Astrocyte (in vitro differentiated cells and primary cell): ENCODE measurements at regions not wholly inside any gene's neighbourhood (a gene's known extent, or its start where the extent isn't known, plus 50 kb on each side); places are given as distances from the start of the nearest gene placed in this dataset.

Experiments used
- DNase-seq: peaks from one replicate; pipeline ENCODE4 v3.0.0-alpha.2; 2010; ENCODE audit warnings: low read depth
- FAIRE-seq: peaks from 2 replicates; lab custom pipeline; 2011; peaks lifted over from hg19 to GRCh38; lab: Jason Lieb, UNC
- H2AFZ ChIP-seq: 2 replicates; pipeline ENCODE4 v1.6.0; 2012; ENCODE audit warnings: low read depth, low read length, inconsistent platforms
- H3K27ac ChIP-seq: 2 replicates; pipeline ENCODE4 v1.5.1; 2011; ENCODE audit warnings: low read depth, low read length, inconsistent platforms
- H3K27me3 ChIP-seq: 2 replicates; pipeline ENCODE4 v1.6.0; 2011; ENCODE audit warnings: low read length, inconsistent platforms; ENCODE audit not compliant: insufficient read depth
- H3K36me3 ChIP-seq: 2 replicates; pipeline ENCODE4 v1.5.1; 2011; ENCODE audit warnings: low read length, inconsistent platforms; ENCODE audit not compliant: insufficient read depth
- H3K4me1 ChIP-seq: 2 replicates; pipeline ENCODE4 v1.5.1; 2011; ENCODE audit warnings: low read length, inconsistent platforms; ENCODE audit not compliant: insufficient read depth
- H3K4me2 ChIP-seq: 2 replicates; pipeline ENCODE4 v1.6.0; 2012; ENCODE audit warnings: low read length, inconsistent platforms
- H3K4me3 ChIP-seq: 2 replicates; pipeline ENCODE4 v1.5.1; 2011; ENCODE audit warnings: low read depth, mild to moderate bottlenecking, low read length, inconsistent platforms; ENCODE audit not compliant: insufficient read depth
- H3K79me2 ChIP-seq: 2 replicates; pipeline ENCODE4 v1.6.0; 2012; ENCODE audit warnings: mild to moderate bottlenecking, low read length, inconsistent platforms; ENCODE audit not compliant: insufficient read depth
- H3K9ac ChIP-seq: 2 replicates; pipeline ENCODE4 v1.6.0; 2012; ENCODE audit warnings: mild to moderate bottlenecking, low read length, inconsistent platforms
- H3K9me3 ChIP-seq: 2 replicates; pipeline ENCODE4 v1.5.1; 2012; ENCODE audit warnings: low read depth, mild to moderate bottlenecking, low read length, inconsistent platforms; ENCODE audit not compliant: insufficient read depth
- H4K20me1 ChIP-seq: 2 replicates; pipeline ENCODE4 v1.6.0; 2012; ENCODE audit warnings: low read length, inconsistent platforms; ENCODE audit not compliant: insufficient read depth
- H3K27ac Mint-ChIP-seq: one replicate; pipeline ENCODE4 v1.8.0; 2021; ENCODE audit warnings: mild to moderate bottlenecking, mixed read lengths; ENCODE audit not compliant: unreplicated experiment
- H3K27me3 Mint-ChIP-seq: one replicate; pipeline ENCODE4 v1.8.0; 2021; ENCODE audit warnings: low read depth, mixed read lengths; ENCODE audit not compliant: unreplicated experiment
- H3K36me3 Mint-ChIP-seq: one replicate; pipeline ENCODE4 v1.8.0; 2021; ENCODE audit warnings: low read depth, mixed read lengths; ENCODE audit not compliant: unreplicated experiment
- H3K4me1 Mint-ChIP-seq: one replicate; pipeline ENCODE4 v1.8.0; 2021; ENCODE audit warnings: low read depth, mixed read lengths; ENCODE audit not compliant: unreplicated experiment
- H3K4me3 Mint-ChIP-seq: one replicate; pipeline ENCODE4 v1.8.0; 2021; ENCODE audit warnings: mild to moderate bottlenecking, moderate library complexity, mixed read lengths; ENCODE audit not compliant: unreplicated experiment
- H3K9me3 Mint-ChIP-seq: one replicate; pipeline ENCODE4 v1.8.0; 2021; ENCODE audit warnings: mild to moderate bottlenecking, mixed read lengths; ENCODE audit not compliant: unreplicated experiment
- EZH2 ChIP-seq: IDR thresholded peaks from 2 replicates; pipeline ENCODE4 v1.6.1; 2012; ENCODE audit warnings: mild to moderate bottlenecking, low read length, inconsistent platforms; ENCODE audit not compliant: insufficient read depth
- TF ChIP-seq, protein P1 (sequence below): IDR thresholded peaks from 2 replicates; pipeline ENCODE4 v1.5.1; 2011; ENCODE audit warnings: low read depth, mild to moderate bottlenecking, inconsistent platforms, low read length, moderate library complexity; ENCODE audit not compliant: insufficient read depth

DNA sequence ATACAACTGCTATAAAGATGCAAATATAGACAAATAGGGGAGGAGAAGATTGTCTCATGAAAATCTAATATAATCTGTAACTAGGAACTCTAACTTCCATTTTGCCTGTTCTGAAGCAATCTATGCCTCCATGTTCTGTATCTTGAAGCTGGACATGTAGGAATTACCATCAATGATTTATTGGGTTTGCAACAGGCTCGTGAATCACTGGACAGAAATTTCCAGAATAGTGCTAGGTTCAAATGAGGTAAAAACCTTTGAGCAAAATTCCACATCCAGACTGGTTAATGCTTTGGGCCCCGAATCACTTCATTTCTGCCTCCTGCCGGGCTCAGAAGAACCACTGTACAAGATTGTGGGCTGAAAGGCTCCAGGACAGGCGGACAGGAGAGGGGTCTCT lies 110.7 kb upstream of the CTTNBP2NL start:
- Mint-ChIP-seq H3K4me3 (no peak overlapping the region), H3K36me3 (no peaks in the 10 kb centered on the region), H3K27ac (no peak overlapping the region), H3K9me3 (peaks cover 8% of the 10 kb centered on the region), H3K4me1 (no peaks in the 10 kb centered on the region), H3K27me3 (peaks cover 16% of the 10 kb centered on the region)
- Histone ChIP-seq H4K20me1 (no peaks in the 10 kb centered on the region), H3K4me3 (no peak overlapping the region), H2AFZ (no peak overlapping the region), H3K4me1 (no peaks in the 10 kb centered on the region), H3K9ac (no peak overlapping the region), H3K9me3 (no peaks in the 10 kb centered on the region), H3K4me2 (no peak overlapping the region), H3K79me2 (no peaks in the 10 kb centered on the region), H3K27me3 (peaks cover 2% of the 10 kb centered on the region), H3K27ac (no peak overlapping the region), H3K36me3 (no peaks in the 10 kb centered on the region)
- no peak for TF ChIP-seq EZH2
- TF ChIP-seq, protein P1, sequence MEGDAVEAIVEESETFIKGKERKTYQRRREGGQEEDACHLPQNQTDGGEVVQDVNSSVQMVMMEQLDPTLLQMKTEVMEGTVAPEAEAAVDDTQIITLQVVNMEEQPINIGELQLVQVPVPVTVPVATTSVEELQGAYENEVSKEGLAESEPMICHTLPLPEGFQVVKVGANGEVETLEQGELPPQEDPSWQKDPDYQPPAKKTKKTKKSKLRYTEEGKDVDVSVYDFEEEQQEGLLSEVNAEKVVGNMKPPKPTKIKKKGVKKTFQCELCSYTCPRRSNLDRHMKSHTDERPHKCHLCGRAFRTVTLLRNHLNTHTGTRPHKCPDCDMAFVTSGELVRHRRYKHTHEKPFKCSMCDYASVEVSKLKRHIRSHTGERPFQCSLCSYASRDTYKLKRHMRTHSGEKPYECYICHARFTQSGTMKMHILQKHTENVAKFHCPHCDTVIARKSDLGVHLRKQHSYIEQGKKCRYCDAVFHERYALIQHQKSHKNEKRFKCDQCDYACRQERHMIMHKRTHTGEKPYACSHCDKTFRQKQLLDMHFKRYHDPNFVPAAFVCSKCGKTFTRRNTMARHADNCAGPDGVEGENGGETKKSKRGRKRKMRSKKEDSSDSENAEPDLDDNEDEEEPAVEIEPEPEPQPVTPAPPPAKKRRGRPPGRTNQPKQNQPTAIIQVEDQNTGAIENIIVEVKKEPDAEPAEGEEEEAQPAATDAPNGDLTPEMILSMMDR = no peak
- FAIRE-seq = no peak
- no peak for DNase-seq

DNA sequence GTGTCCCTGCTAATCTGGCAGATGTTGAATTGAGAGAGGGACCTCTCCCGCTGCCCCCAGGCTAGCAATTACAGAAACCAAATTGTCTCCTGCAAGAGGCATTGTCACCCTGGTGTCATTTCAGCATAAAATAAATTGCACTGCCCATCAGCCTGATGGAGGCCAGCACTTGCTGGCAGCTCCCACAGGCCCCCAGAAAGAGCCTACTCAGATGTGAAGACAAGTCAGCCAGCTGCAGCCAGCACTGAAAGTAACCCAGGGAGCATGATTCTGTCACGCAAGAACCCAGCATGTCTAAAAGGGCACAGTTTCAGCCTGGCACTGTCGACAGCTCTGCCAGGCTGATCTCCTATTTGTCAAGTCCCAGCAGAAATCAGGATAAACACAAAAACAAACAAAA lies 110.3 kb upstream of the CTTNBP2NL start:
- Histone ChIP-seq H3K4me1 (no peaks in the 10 kb centered on the region), H3K27ac (no peak overlapping the region), H3K4me3 (no peak overlapping the region), H3K27me3 (peaks cover 2% of the 10 kb centered on the region), H3K4me2 (no peak overlapping the region), H4K20me1 (no peaks in the 10 kb centered on the region), H3K9me3 (no peaks in the 10 kb centered on the region), H3K9ac (no peak overlapping the region), H2AFZ (no peak overlapping the region), H3K79me2 (no peaks in the 10 kb centered on the region), H3K36me3 (no peaks in the 10 kb centered on the region)
- Mint-ChIP-seq H3K27me3 (peaks cover 16% of the 10 kb centered on the region), H3K4me3 (no peak overlapping the region), H3K9me3 (peaks cover 8% of the 10 kb centered on the region), H3K36me3 (no peaks in the 10 kb centered on the region), H3K4me1 (no peaks in the 10 kb centered on the region), H3K27ac (no peak overlapping the region)
- DNase-seq = no peak
- TF ChIP-seq, protein P1 = no peak
- TF ChIP-seq EZH2 = no peak
- FAIRE-seq = no peak

DNA sequence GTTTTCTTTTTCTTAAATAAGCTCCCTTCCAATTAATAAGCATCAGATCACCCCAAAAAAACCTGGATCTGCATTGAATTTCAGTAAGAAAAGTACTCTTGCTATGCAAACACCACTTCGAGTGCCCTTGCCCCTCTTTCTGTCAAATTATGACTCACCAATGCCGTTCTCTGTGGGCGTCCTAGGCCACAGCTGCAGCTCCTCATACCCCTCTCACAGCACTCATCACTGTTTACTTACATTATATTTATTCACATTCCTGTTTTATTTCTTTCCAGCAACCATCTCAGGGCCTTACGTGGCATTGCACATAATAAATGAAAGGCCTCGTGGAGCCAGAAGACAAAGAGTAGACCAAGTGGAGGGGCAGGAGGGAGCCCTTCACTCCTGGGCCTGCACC lies 99.1 kb upstream of the CTTNBP2NL start:
- Histone ChIP-seq H3K27ac (no peak overlapping the region), H3K4me1 (no peaks in the 10 kb centered on the region), H3K4me3 (no peak overlapping the region), H3K4me2 (no peak overlapping the region), H2AFZ (no peak overlapping the region), H3K79me2 (no peaks in the 10 kb centered on the region), H3K36me3 (no peaks in the 10 kb centered on the region), H3K27me3 (no peaks in the 10 kb centered on the region), H3K9ac (no peak overlapping the region), H4K20me1 (no peaks in the 10 kb centered on the region), H3K9me3 (no peaks in the 10 kb centered on the region)
- peaks cover 11% of the 10 kb centered on the region for H3K27me3 Mint-ChIP-seq
- no peaks in the 10 kb centered on the region for H3K4me1 Mint-ChIP-seq
- FAIRE-seq (no peak), DNase-seq (no peak)
- TF ChIP-seq EZH2 = no peak
- TF ChIP-seq, protein P1 = no peak
- no peak overlapping the region for H3K4me3 Mint-ChIP-seq
- H3K9me3 Mint-ChIP-seq = peaks cover 13% of the 10 kb centered on the region
- H3K27ac Mint-ChIP-seq = no peak overlapping the region
- no peaks in the 10 kb centered on the region for H3K36me3 Mint-ChIP-seq
